T-helper 2 cell treated with Interferon-gamma antibody and Interleukin-4, amounts not matched to agents 100 ng/mL and 5 ng/mL, for 36 hours (primary cell): ENCODE measurements at regions not wholly inside any gene's neighbourhood (a gene's known extent, or its start where the extent isn't known, plus 50 kb on each side); places are given as distances from the start of the nearest gene placed in this dataset.
"Not testable (repeated sequence)": the region's sequence is repeated elsewhere in the genome, so short reads cannot be mapped to it uniquely, and the experiment has no call there.

Source experiments
- intact Hi-C: fragments of 100-400 bp; cut with micrococcal nuclease; formaldehyde crosslinking; loops from one replicate; pipeline ENCODE4 v1.15.1; 2023

- intact Hi-C loops, result not testable (repeated sequence)
These were observed 143.6 kb upstream of the ERV3-1 start for GRCh38 chr7:65150105-65150504.

DNA sequence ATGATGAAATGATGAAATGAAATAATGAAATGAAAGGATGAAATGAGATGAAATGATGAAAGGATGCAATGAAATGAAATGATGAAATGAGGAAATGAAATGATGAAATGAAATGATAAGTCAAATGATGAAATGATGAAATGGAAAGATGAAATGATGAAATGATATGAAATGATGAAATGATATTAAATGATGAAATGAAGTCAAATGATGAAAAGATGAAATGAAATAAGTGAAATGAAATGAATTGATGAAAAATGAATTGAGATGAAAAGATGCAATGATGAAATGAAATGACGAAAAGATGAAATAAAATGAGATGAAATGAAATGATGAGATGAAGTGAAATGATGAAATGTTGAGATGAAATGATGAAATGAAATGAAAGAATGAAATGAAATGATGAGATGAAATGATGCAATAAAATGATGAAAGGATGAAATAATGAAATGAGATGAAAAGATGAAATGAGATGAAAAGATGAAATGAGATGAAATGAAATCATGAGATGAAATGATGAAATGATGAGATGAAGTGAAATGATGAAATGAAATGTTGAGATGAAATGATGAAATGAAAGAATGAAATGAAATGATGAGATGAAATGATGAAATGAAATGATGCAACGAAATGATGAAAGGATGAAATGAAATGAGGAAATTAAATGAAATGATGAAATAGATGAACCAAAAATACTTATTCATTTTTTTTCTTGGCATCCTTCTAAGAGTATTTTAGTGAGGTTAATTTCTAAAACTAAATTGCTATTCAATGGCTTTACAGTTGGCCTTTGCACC is 139.8 kb upstream of the ERV3-1 start:
- intact Hi-C loops, result not testable (repeated sequence)

GRCh38 chr7:65145710-65146109 is 139.2 kb upstream of the ERV3-1 start:
- intact Hi-C loops, result not testable (repeated sequence)

- intact Hi-C loops, result not testable (repeated sequence)
These were observed 138.5 kb upstream of the ERV3-1 start for GRCh38 chr7:65145008-65145407.

GRCh38 chr7:65144557-65144956 is 138.1 kb upstream of the ERV3-1 start:
- intact Hi-C loops, result not testable (repeated sequence)

GRCh38 chr7:65144119-65144518 is 137.6 kb upstream of the ERV3-1 start:
- intact Hi-C loops, result not testable (repeated sequence)

DNA sequence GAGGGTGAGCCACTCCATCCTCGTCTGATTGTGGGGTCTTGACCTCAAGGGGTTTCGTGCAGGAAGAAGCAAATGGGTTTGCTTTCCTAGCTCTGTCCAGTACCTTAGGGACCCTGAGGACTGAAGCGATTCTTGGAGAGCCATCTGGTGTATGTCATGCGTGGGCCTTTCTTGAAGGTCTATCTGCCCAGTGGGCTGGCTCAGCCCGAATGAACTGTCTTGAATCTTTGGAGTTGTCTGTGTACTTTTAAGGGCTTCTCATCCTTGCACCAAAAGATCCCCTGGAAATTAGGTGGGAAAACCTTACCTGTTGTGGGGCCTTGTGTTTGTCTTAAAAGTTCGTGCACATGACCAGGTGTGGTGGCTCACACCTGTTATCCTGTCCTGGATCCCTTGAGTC is 135.4 kb upstream of the ERV3-1 start:
- intact Hi-C loops, result not testable (repeated sequence)

GRCh38 chr7:65141405-65141778 is 134.9 kb upstream of the ERV3-1 start:
- intact Hi-C loops, result not testable (repeated sequence)

DNA sequence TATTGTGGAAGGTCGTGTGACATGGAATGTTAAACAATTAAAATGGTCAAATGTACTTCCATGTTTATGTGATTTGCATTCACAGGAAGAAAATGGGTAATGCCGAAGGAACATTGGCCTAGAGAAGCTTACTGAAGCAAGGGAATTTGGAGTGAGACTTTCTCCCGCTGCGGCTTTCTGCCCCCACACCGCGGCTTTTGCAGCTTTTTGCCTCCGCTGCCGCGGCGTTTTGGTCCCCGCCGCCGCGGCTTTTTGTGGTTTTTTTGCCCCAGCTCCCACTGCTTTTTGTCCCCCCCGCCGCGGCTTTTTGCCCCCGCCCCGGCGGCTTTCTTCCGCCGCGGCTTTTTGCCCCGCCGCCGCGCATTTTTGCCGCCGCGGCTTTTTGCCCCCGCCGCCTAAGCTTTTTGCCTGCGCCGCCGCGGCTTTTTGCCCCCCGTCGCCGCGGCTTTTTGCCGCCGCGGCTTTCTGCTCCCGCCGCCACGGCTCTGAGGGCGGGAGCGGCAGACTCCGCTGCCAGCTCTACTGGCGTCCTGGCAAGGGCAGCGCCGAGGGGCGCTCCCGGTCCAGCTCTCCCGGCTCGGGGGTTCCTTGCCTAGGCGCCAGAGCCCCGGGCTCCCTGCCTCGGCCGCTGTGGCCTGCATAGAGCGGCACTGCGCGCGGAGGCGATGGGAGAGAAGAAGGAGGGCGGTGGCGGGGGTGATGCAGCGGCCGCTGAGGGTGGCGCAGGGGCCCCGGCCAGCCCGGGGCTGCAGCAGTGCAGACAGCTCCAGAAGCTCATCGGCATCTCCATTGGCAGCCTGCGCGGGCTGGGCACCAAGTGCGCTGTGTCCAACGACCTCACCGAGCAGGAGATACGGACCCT is 134.3 kb upstream of the ERV3-1 start:
- intact Hi-C loops, result not testable (repeated sequence)

GRCh38 chr7:65136850-65137249 is 130.4 kb upstream of the ERV3-1 start:
- intact Hi-C loops, result not testable (repeated sequence)

DNA sequence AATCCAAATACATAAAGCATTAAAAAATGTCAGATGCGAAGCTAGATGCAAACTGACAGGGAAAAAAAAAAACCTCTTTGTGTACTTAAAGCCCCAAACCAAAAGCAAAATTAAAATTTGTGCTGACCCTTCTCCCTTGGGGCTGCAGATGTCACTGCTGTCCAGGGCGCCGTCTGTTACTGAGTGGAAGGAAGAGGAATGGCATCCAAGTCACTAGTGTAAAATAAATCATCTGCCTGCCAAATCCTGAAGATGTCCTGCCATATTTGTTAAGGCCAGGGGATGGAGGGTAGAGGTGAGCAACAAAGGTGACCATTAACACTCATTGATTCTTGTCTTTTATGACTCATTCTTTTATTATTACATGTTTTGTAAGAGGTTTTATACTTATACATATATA is 126.6 kb upstream of the ERV3-1 start:
- intact Hi-C loops, result not testable (repeated sequence)

GRCh38 chr7:65132256-65132655 is 125.8 kb upstream of the ERV3-1 start:
- intact Hi-C loops, result not testable (repeated sequence)

DNA sequence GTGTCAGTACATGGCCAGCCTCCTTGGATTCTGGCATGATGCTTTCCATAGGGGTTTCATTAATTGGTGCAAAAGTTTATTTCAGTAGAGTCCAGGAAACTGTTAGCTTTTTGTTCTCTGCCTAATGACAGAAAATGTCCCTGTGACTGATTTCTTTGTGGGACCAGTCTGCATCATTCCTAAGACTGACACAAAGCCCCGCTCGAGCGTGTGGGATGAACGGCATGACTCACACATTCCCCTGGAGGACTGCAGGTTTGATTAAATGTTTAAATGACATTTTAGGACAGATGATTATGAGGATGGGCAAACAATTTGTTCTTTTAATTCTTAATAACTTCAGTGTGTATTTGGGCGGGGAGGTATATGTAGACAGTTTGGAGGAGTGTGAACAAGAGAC is 120.9 kb upstream of the ERV3-1 start:
- intact Hi-C loops, result not testable (repeated sequence)

DNA sequence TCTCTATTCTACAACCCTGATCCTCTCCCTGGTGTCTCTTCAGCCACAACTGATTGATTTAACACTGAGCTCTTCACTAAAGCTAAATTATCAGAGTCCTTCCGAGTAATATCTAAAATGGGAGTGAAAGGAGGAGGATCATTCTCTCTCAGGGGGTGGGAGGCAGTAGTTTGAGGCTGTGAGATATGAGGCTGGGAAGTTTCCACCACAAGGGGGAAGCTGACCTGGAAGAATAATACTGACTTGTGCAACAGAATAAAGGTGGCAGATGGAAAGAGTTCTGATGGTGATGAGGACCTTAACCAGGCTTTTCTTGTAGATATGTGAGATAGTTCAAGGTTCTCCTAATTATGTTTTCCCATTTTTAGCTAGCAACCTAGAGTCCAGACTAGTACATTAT is 118.1 kb upstream of the ERV3-1 start:
- intact Hi-C loops, result not testable (repeated sequence)

- intact Hi-C loops, result not testable (repeated sequence)
These were observed 99.2 kb upstream of the ERV3-1 start for GRCh38 chr7:65105650-65106203.

DNA sequence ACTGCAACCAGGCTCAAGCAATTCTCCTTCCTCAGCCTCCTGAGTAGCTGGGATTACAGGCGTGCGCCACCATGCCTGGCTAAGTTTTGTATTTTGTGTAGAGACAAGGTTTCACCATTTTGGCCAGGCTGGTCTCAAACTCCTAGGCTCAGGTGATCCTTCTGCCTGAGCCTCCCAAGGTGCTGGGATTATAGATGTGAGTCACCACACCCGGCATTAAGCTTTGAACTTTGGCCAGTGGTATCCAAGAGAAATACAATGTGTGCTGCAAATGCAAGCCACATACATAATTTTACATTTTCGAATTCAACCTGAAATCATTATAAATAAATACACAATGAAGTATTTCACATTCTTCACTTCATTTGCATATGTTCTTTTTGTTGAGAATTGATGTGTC is 94.0 kb upstream of the ERV3-1 start:
- intact Hi-C loops, result not testable (repeated sequence)

DNA sequence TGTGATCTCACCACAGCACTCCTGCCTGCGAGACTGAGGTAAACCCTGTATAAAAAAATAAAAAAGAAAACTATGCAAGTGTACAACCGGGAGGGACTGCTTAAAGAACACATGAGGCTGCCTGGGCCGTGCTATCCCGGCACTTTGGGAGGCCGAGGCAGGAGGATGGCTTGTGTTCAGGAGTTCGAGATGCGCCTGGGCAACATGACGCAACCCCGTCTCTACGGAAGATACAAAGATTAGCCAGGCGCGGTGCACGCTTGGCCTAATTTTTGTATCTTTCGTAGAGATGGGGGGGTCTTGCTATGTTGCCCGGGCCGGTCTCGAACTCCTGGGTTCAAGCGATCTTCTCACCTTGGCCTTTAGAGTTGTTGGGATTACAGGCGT is 75.2 kb upstream of the ERV3-1 start:
- intact Hi-C loops, result loop anchor here (1.0 to 5.0 kb wide), 3 partner anchors 43 to 291 kb away; partner anchors contain the start of genes ERV3-1 and ZNF92

DNA sequence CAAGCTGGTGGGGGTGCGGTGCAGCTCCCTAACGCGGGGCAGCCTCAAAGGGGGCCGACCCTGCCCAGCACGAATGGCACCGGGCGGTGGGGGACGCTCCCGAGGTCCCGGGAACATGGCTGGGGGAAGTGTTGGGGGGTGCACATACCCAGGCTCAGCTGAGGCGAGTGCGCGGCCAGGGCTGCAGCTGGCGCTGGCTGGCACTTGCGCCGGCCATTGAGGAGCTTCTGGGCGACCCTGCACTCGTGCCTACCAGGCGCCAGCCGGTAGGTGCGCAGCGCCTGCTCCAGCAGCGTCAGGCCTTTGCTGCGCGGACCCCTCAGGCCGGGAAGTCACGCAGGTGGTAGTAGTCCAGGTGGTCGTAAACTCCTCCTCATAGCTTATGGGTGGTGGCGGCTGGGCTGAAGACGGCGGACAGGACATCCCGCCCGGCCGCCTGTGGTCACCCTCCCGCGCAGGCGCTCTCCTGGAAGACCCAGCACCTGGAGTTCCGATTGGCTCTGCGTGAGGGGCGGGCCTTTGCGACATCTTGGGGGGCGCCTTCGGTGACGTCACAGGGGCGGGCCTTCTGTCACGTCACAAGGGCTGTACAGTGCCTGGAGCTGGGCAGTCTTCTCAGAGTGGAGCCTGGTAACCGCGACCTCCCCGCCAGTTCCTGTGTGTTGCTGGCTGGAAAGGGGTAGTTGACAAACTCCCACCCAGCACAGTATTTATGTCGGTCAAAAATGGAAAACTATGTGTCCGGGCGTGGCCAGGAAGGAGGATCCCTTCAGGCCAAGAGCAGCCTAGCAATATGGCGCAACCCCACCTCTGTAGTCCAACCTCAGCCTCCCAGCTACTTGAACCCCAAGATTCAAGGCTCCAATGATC is 74.5 kb upstream of the ERV3-1 start:
- intact Hi-C loops, result loop anchor here (1.0 to 5.0 kb wide), 3 partner anchors 43 to 291 kb away; partner anchors contain the start of genes ERV3-1 and ZNF92

- intact Hi-C loops, result not testable (repeated sequence)
These were observed 68.5 kb upstream of the ERV3-1 start for GRCh38 chr7:65074959-65075358.

- intact Hi-C loops, result not testable (repeated sequence)
These were observed 66.7 kb upstream of the ERV3-1 start for GRCh38 chr7:65073160-65073559.

GRCh38 chr7:65071854-65072431 is 65.5 kb upstream of the ERV3-1 start:
- intact Hi-C loops, result not testable (repeated sequence)
